DOHH2 (cell line): ENCODE measurements at regions not wholly inside any gene's neighbourhood (a gene's known extent, or its start where the extent isn't known, plus 50 kb on each side); places are given as distances from the start of the nearest gene placed in this dataset.

Experiments used
- H3F3A ChIP-seq: fragments of 200-600 bp; sonication (generic), shearing (Covaris generic); 2 replicates; pipeline ENCODE4 v1.6.0; 2016; ENCODE audit warnings: antibody characterized with exemption, mild to moderate bottlenecking; ENCODE audit not compliant: control insufficient read depth, insufficient read depth
- H3K27ac ChIP-seq: fragments of 200-600 bp; sonication (generic); 2 replicates; pipeline ENCODE4 v1.5.1; 2014; ENCODE audit warnings: low read depth, mild to moderate bottlenecking, low read length, moderate library complexity
- H3K27me3 ChIP-seq: fragments of 200-600 bp; sonication (generic); 2 replicates; pipeline ENCODE4 v1.6.1; 2014; ENCODE audit warnings: mild to moderate bottlenecking, low read length, mixed read lengths; ENCODE audit not compliant: control insufficient read depth
- H3K36me3 ChIP-seq: fragments of 200-600 bp; sonication (generic); 2 replicates; pipeline ENCODE4 v1.6.1; 2014; ENCODE audit warnings: mild to moderate bottlenecking, low read length, moderate library complexity, mixed read lengths; ENCODE audit not compliant: control insufficient read depth
- H3K4me1 ChIP-seq: fragments of 200-600 bp; sonication (generic); 2 replicates; pipeline ENCODE4 v1.6.1; 2014; ENCODE audit warnings: mild to moderate bottlenecking, low read length, mixed read lengths; ENCODE audit not compliant: control insufficient read depth
- H3K4me2 ChIP-seq: fragments of 200-600 bp; sonication (generic); 2 replicates; pipeline ENCODE4 v1.6.0; 2014; ENCODE audit warnings: mild to moderate bottlenecking, low read length, moderate library complexity
- H3K4me3 ChIP-seq: fragments of 200-600 bp; sonication (generic); 2 replicates; pipeline ENCODE4 v1.5.1; 2014; ENCODE audit warnings: mild to moderate bottlenecking, low read length, mixed read lengths
- H3K79me2 ChIP-seq: fragments of 200-600 bp; sonication (generic); 2 replicates; pipeline ENCODE4 v1.6.1; 2014; ENCODE audit warnings: mild to moderate bottlenecking, low read length, mixed read lengths; ENCODE audit not compliant: control insufficient read depth
- H3K9me2 ChIP-seq: fragments of 200-600 bp; sonication (generic); replicated peaks from 2 replicates; pipeline ENCODE4 v1.6.1; 2014; ENCODE audit warnings: mild to moderate bottlenecking, low read length, mixed read lengths; ENCODE audit not compliant: control insufficient read depth
- H3K9me3 ChIP-seq: fragments of 200-600 bp; sonication (generic); 2 replicates; pipeline ENCODE4 v1.6.1; 2014; ENCODE audit warnings: antibody characterized with exemption, low read length, mixed read lengths; ENCODE audit not compliant: control insufficient read depth, insufficient read depth
- H4K20me1 ChIP-seq: fragments of 200-600 bp; sonication (generic); 2 replicates; pipeline ENCODE4 v1.6.0; 2014; ENCODE audit warnings: low read depth, mild to moderate bottlenecking, antibody characterized with exemption, low read length, moderate library complexity; ENCODE audit not compliant: control insufficient read depth, insufficient read depth
- CTCF ChIP-seq: fragments of 200-600 bp; sonication (generic); IDR thresholded peaks from one replicate; pipeline ENCODE4 v1.5.1; 2014; ENCODE audit warnings: antibody characterized with exemption, mild to moderate bottlenecking, low read depth, low read length; ENCODE audit not compliant: poor library complexity, severe bottlenecking
- EZH2phosphoT487 ChIP-seq: fragments of 200-600 bp; sonication (generic); IDR thresholded peaks from 2 replicates; pipeline ENCODE4 v1.6.1; 2017; ENCODE audit warnings: borderline replicate concordance, mild to moderate bottlenecking, antibody characterized with exemption, low read length, moderate library complexity, mixed read lengths

GRCh38 chr6:147806697-147807096 is 298.2 kb downstream of the SAMD5 start:
- H3K79me2 ChIP-seq, result no peaks in the 10 kb centered on the region
- H3F3A ChIP-seq, result no peaks in the 10 kb centered on the region
- no peaks in the 10 kb centered on the region for H3K9me3 ChIP-seq
- H3K4me3 ChIP-seq, result no peak overlapping the region
- TF ChIP-seq CTCF, result peak; percentile 16
- TF ChIP-seq EZH2phosphoT487, result no peak
- H3K4me2 ChIP-seq, result no peak overlapping the region
- H3K9me2 ChIP-seq, result no peaks in the 10 kb centered on the region
- no peak overlapping the region for H3K27ac ChIP-seq
- H3K4me1 ChIP-seq, result no peaks in the 10 kb centered on the region
- H3K27me3 ChIP-seq, result no peaks in the 10 kb centered on the region
- no peaks in the 10 kb centered on the region for H4K20me1 ChIP-seq
- H3K36me3 ChIP-seq, result no peaks in the 10 kb centered on the region

GRCh38 chr6:147808640-147809039 is 300.1 kb downstream of the SAMD5 start:
- no peak for TF ChIP-seq EZH2phosphoT487
- no peak for TF ChIP-seq CTCF
- Histone ChIP-seq H3K27me3 (no peaks in the 10 kb centered on the region), H4K20me1 (no peaks in the 10 kb centered on the region), H3F3A (no peaks in the 10 kb centered on the region), H3K9me2 (no peaks in the 10 kb centered on the region), H3K79me2 (no peaks in the 10 kb centered on the region), H3K4me1 (no peaks in the 10 kb centered on the region), H3K27ac (no peak overlapping the region), H3K4me2 (no peak overlapping the region), H3K4me3 (no peak overlapping the region), H3K9me3 (no peaks in the 10 kb centered on the region), H3K36me3 (no peaks in the 10 kb centered on the region)

GRCh38 chr6:147811913-147812629 is 303.6 kb downstream of the SAMD5 start:
- no peaks in the 10 kb centered on the region for H3K79me2 ChIP-seq
- H3F3A ChIP-seq, result no peaks in the 10 kb centered on the region
- no peaks in the 10 kb centered on the region for H3K27me3 ChIP-seq
- no peaks in the 10 kb centered on the region for H3K36me3 ChIP-seq
- no peak overlapping the region for H3K27ac ChIP-seq
- H4K20me1 ChIP-seq, result no peaks in the 10 kb centered on the region
- no peak overlapping the region for H3K4me3 ChIP-seq
- H3K4me1 ChIP-seq, result no peaks in the 10 kb centered on the region
- H3K9me3 ChIP-seq, result no peaks in the 10 kb centered on the region
- no peak overlapping the region for H3K4me2 ChIP-seq
- TF ChIP-seq EZH2phosphoT487 (no peak), CTCF (no peak)
- no peaks in the 10 kb centered on the region for H3K9me2 ChIP-seq
